A673 (cell line): ENCODE measurements at regions not wholly inside any gene's neighbourhood (a gene's known extent, or its start where the extent isn't known, plus 50 kb on each side); places are given as distances from the start of the nearest gene placed in this dataset.

Source experiments
- CTCF ChIP-seq: fragments of 300-800, 200-600 bp; sonication (generic); conservative IDR thresholded peaks from 2 replicates; pipeline ENCODE4 v1.5.1; 2017; ENCODE audit warnings: low read depth, mild to moderate bottlenecking, antibody characterized with exemption, low read length, moderate library complexity, mixed read lengths
- EZH2 ChIP-seq: fragments of 200-600 bp; sonication (generic); IDR thresholded peaks from 2 replicates; pipeline ENCODE4 v1.6.1; 2017; ENCODE audit warnings: borderline replicate concordance, low read depth, mild to moderate bottlenecking, mixed read lengths, antibody characterized with exemption, low read length; ENCODE audit not compliant: poor library complexity, severe bottlenecking

DNA sequence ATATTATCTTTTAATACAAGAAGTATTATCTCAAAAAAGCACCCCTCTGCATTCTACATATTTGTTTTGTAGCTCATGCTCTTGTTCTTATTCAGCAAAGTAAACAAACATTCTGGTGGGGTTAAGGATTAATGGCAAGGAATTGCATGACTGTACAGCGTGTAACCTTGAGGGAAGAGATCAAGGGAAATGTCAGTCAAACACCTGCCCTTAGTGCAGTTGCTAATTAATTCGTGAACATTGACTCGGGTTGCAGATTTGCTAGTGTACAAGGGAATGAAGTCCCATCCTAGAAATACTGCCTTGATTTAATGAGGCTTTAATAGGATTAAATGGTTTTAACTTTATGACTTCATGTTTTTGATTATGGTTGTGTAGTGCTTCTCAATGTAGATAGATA lies 1758.1 kb downstream of the MAT2B start:
- TF ChIP-seq CTCF: no peak
- no peak for TF ChIP-seq EZH2
